ENCODE measurements at regions not wholly inside any gene's neighbourhood (a gene's known extent, or its start where the extent isn't known, plus 50 kb on each side); places are given as distances from the start of the nearest gene placed in this dataset.

GRCh38 chr17:71735893-71736292 is 384.9 kb upstream of the SOX9 start:
- intact Hi-C loops (cut with DNase I; ENCODE audit: low total_unique reads) = no loop called here
- TF ChIP-seq CTCF (IDR thresholded peaks at IDR 0.05) (no peak), POLR2A (IDR thresholded peaks at IDR 0.05) (no peak)
- 92 to 95% methylated on average over 4 of the region's 4 CpGs for WGBS, 2 donors
- DNase-seq (ENCODE audit: low spot score in 2 of 2) = no peak
- no peak overlapping the region for H3K4me3 ChIP-seq (ENCODE audit: low read depth, poor library complexity, severe bottlenecking)

- TF ChIP-seq POLR2A (IDR thresholded peaks at IDR 0.05) = no peak
- TF ChIP-seq CTCF (IDR thresholded peaks at IDR 0.05) = no peak
- DNase-seq (ENCODE audit: low spot score in 2 of 2) = no peak
- no peak overlapping the region for H3K4me3 ChIP-seq (ENCODE audit: low read depth, poor library complexity, severe bottlenecking)
- 81 to 92% methylated on average over 3 of the region's 3 CpGs for WGBS, 2 donors
- intact Hi-C loops (cut with DNase I; ENCODE audit: low total_unique reads) = no loop called here
These were observed 380.0 kb upstream of the SOX9 start for GRCh38 chr17:71740866-71741265.

- TF ChIP-seq CTCF (IDR thresholded peaks at IDR 0.05) (no peak), POLR2A (IDR thresholded peaks at IDR 0.05) (no peak)
- DNase-seq (ENCODE audit: low spot score in 2 of 2) = no peak
- intact Hi-C loops (cut with DNase I; ENCODE audit: low total_unique reads) = no loop called here
- no peak overlapping the region for H3K4me3 ChIP-seq (ENCODE audit: low read depth, poor library complexity, severe bottlenecking)
These were observed 379.0 kb upstream of the SOX9 start for GRCh38 chr17:71741836-71742235.

- no peak overlapping the region for H3K4me3 ChIP-seq (ENCODE audit: low read depth, poor library complexity, severe bottlenecking)
- DNase-seq (ENCODE audit: low spot score in 2 of 2) = no peak
- TF ChIP-seq CTCF (IDR thresholded peaks at IDR 0.05) (no peak), POLR2A (IDR thresholded peaks at IDR 0.05) (no peak)
- intact Hi-C loops (cut with DNase I; ENCODE audit: low total_unique reads) = no loop called here
These were observed 371.9 kb upstream of the SOX9 start for GRCh38 chr17:71748872-71749271.

GRCh38 chr17:71753070-71753469 is 367.8 kb upstream of the SOX9 start:
- TF ChIP-seq CTCF (IDR thresholded peaks at IDR 0.05) (no peak), POLR2A (IDR thresholded peaks at IDR 0.05) (no peak)
- DNase-seq (ENCODE audit: low spot score in 2 of 2) = no peak
- H3K4me3 ChIP-seq (ENCODE audit: low read depth, poor library complexity, severe bottlenecking) = no peak overlapping the region
- 77 to 85% methylated on average over 3 of the region's 3 CpGs for WGBS, 2 donors
- intact Hi-C loops (cut with DNase I; ENCODE audit: low total_unique reads) = no loop called here

GRCh38 chr17:71757156-71757555 is 363.7 kb upstream of the SOX9 start:
- H3K4me3 ChIP-seq (ENCODE audit: low read depth, poor library complexity, severe bottlenecking) = no peak overlapping the region
- 65 to 80% methylated on average over 5 of the region's 5 CpGs for WGBS, 2 donors
- intact Hi-C loops (cut with DNase I; ENCODE audit: low total_unique reads) = no loop called here

More at GRCh38 chr17:71757156-71757555, 363.7 kb upstream of the SOX9 start:
- TF ChIP-seq CTCF (IDR thresholded peaks at IDR 0.05) (no peak), POLR2A (IDR thresholded peaks at IDR 0.05) (no peak)
- no peak for DNase-seq (ENCODE audit: low spot score in 2 of 2)
